Kidney epithelial cell (primary cell): ENCODE measurements at regions not wholly inside any gene's neighbourhood (a gene's known extent, or its start where the extent isn't known, plus 50 kb on each side); places are given as distances from the start of the nearest gene placed in this dataset.
"Not testable (repeated sequence)": the region's sequence is repeated elsewhere in the genome, so short reads cannot be mapped to it uniquely, and the experiment has no call there.

Experiments used
- DNase-seq: peaks from one replicate; pipeline ENCODE4 v3.0.0-alpha.2; 2010; ENCODE audit warnings: low read depth
- H3K27me3 ChIP-seq: 2 replicates; pipeline ENCODE4 v1.6.0; 2011; ENCODE audit warnings: low read length; ENCODE audit not compliant: control insufficient read depth, insufficient read depth
- H3K36me3 ChIP-seq: 2 replicates; pipeline ENCODE4 v1.5.1; 2011; ENCODE audit warnings: low read length; ENCODE audit not compliant: control insufficient read depth, insufficient read depth
- H3K4me3 ChIP-seq: 2 replicates; pipeline ENCODE4 v1.5.1; 2011; ENCODE audit warnings: low read depth, mild to moderate bottlenecking, control low read depth, low read length
- CTCF ChIP-seq: IDR thresholded peaks from 2 replicates; pipeline ENCODE4 v1.5.1; 2011; ENCODE audit warnings: mild to moderate bottlenecking, moderate library complexity, low read length, control low read depth, inconsistent platforms; ENCODE audit not compliant: insufficient read depth, poor library complexity, severe bottlenecking

- DNase-seq: no peak
- no peak for TF ChIP-seq CTCF
- H3K27me3 ChIP-seq: no peaks in the 10 kb centered on the region
- H3K4me3 ChIP-seq: no peak overlapping the region
- no peaks in the 10 kb centered on the region for H3K36me3 ChIP-seq
These were observed 452.5 kb downstream of the ZNF516 start for GRCh38 chr18:76042511-76042910.

GRCh38 chr18:76018210-76018609, 476.8 kb downstream of the ZNF516 start:
- H3K4me3 ChIP-seq: no peak overlapping the region
- DNase-seq: no peak
- no peak for TF ChIP-seq CTCF

GRCh38 chr18:76013057-76013456, 482.0 kb downstream of the ZNF516 start:
- TF ChIP-seq CTCF: no peak
- DNase-seq: no peak
- Histone ChIP-seq H3K27me3 (no peaks in the 10 kb centered on the region), H3K36me3 (no peaks in the 10 kb centered on the region), H3K4me3 (no peak overlapping the region)

More at GRCh38 chr18:76018210-76018609, 476.8 kb downstream of the ZNF516 start:
- no peaks in the 10 kb centered on the region for H3K36me3 ChIP-seq
- no peaks in the 10 kb centered on the region for H3K27me3 ChIP-seq

- H3K27me3 ChIP-seq: no peaks in the 10 kb centered on the region
- no peak overlapping the region for H3K4me3 ChIP-seq
- TF ChIP-seq CTCF: no peak
- DNase-seq: no peak
- H3K36me3 ChIP-seq: no peaks in the 10 kb centered on the region
These were observed 489.3 kb downstream of the ZNF516 start for GRCh38 chr18:76005632-76006208.

GRCh38 chr18:75987913-75988312, 507.1 kb downstream of the ZNF516 start:
- not testable (repeated sequence) for H3K36me3 ChIP-seq, H3K4me3 ChIP-seq, DNase-seq, H3K27me3 ChIP-seq

GRCh38 chr18:75984853-75985252, 510.2 kb downstream of the ZNF516 start:
- no peaks in the 10 kb centered on the region for H3K27me3 ChIP-seq
- no peak for DNase-seq
- no peak for TF ChIP-seq CTCF
- no peak overlapping the region for H3K4me3 ChIP-seq
- no peaks in the 10 kb centered on the region for H3K36me3 ChIP-seq
